Sciatic nerve (tissue), 2 donors: ENCODE measurements at regions not wholly inside any gene's neighbourhood (a gene's known extent, or its start where the extent isn't known, plus 50 kb on each side); places are given as distances from the start of the nearest gene placed in this dataset.
"Not testable (repeated sequence)": the region's sequence is repeated elsewhere in the genome, so short reads cannot be mapped to it uniquely, and the experiment has no call there.

Experiments
- ATAC-seq: fragments of 200-7000 bp; cut with Tn5 transposase; one replicate; pipeline ENCODE4 v1.9.1; 2020; ENCODE audit warnings: mild to moderate bottlenecking, moderate library complexity
- DNase-seq: peaks from one replicate; pipeline ENCODE4 v3.0.0-alpha.2; 2020; ENCODE audit warnings: low spot score
- intact Hi-C: fragments of 100-400 bp; cut with DNase I; formaldehyde crosslinking; loops from one replicate; pipeline ENCODE4 v1.14.2; 2022
- donor health status: DM: no; HTN: no; CAD: no.
- donor health status: DM: no; HTN: no; CAD: no.

- DNase-seq, intact Hi-C loops, ATAC-seq: not testable (repeated sequence)
Measured at GRCh38 chr3:147245638-147246037, 160.7 kb downstream of the ZIC4 start.

DNA sequence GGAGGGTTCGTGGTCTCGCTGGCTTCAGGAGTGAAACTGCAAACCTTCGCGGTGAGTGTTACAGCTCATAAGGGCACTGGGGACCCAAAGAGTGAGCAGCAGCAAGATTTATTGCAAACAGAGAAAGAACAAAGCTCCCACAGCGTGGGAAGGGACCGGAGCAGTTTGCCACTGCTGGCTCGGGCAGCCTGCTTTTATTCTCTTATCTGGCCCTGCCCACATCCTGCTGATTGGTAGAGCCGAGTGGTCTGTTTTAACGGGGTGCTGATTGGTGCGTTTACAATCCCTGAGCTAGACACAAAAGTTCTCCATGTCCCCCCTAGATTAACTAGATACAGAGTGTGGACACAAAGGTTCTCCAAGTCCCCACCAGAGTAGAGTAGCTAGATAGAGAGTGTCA lies 161.3 kb downstream of the ZIC4 start:
- ATAC-seq, DNase-seq, intact Hi-C loops: not testable (repeated sequence)

- ATAC-seq: no peak
Measured at GRCh38 chr3:147244397-147244796, 161.9 kb downstream of the ZIC4 start.

DNA sequence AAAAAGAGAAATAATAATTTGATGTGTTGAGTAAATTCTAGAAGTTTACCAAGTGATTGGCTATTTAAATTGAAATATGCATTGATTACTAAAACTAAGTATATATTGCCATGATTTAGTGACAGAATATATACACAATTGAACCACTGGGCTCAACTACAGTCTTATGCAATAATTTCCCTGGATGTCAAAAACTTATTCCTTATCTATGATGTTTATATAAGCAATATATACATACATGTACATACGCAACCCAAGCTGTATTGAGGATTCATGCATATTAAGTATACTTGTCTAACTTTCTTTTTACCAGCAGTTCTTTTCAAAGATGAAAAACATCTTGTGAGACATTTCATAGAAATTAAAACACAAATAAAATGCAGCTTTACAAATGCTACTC lies 165.8 kb downstream of the ZIC4 start:
- no peak for DNase-seq
- intact Hi-C loops: no loop called here
- no peak for ATAC-seq

More at GRCh38 chr3:147244397-147244796, 161.9 kb downstream of the ZIC4 start:
- DNase-seq: no peak
- intact Hi-C loops: no loop called here

GRCh38 chr3:147237991-147238390 lies 168.4 kb downstream of the ZIC4 start:
- DNase-seq (no peak), ATAC-seq (no peak)
- intact Hi-C loops: no loop called here

DNA sequence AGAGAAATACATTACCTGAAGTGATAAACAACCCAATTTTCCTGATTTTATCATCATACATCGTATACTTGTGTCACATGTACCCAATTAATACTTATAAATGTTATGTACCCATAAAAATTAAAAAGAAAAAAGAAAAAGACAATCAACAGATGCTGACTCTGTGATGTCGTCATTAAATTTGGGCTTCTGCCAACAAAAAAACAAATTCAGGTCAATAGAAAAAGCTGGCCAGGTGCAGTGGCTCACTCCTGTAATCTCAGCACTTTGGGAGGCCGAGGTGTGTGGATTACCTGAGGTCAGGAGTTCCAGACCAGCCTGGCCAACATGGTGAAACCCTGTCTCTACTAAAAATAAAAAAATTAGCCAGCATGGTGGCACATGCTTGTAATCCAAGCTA lies 174.4 kb downstream of the ZIC4 start:
- ATAC-seq, intact Hi-C loops, DNase-seq: not testable (repeated sequence)

DNA sequence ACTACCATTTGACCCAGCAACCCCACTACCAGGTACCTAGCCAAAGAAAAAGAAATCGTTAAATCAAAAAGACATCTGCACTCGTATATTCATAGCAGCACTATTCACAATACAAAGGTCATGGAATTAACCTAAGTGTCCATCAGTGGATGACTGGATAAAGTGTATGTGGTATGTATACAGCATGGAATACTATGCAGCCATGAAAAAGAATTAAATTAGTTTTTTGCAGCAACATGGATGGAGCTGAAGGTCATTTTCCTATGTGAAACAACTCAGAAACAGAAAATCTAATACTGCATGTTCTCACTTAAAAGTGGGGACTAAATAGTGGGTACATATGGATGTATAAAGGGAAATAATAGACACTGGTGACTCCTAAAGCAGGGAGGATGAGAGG lies 175.2 kb downstream of the ZIC4 start:
- DNase-seq (no peak), ATAC-seq (no peak)
- intact Hi-C loops: no loop called here

- intact Hi-C loops: no loop called here
- DNase-seq (no peak), ATAC-seq (no peak)
Measured at GRCh38 chr3:147222291-147222690, 184.1 kb downstream of the ZIC4 start.

DNA sequence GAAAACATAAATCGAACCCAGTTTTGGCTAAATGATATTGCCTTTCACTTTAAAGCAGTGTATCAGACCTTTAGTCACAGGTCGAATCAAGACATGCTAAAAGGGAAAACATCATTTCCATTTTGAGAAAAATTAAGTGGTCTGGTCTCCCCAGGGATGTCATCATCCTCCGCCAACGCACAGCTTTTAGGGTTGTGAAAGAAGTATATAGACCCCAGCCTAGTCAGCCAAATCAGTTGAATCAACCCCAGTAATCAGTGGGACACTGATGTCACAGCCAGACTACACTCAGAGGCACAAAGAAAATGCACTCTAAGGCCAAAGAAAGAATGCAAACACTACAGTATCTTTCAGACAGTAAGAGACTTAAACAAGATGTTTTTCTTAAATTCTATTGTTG lies 187.4 kb downstream of the ZIC4 start:
- no peak for DNase-seq
- ATAC-seq: no peak
- intact Hi-C loops: no loop called here

GRCh38 chr3:147216143-147216673 lies 190.1 kb downstream of the ZIC4 start:
- intact Hi-C loops: no loop called here
- DNase-seq: no peak

GRCh38 chr3:147215660-147216059 lies 190.7 kb downstream of the ZIC4 start:
- intact Hi-C loops: no loop called here
- no peak for ATAC-seq
- DNase-seq: no peak

More at GRCh38 chr3:147216143-147216673, 190.1 kb downstream of the ZIC4 start:
- ATAC-seq: no peak

- intact Hi-C loops: no loop called here
- DNase-seq (no peak), ATAC-seq (no peak)
Measured at GRCh38 chr3:147213633-147214032, 192.7 kb downstream of the ZIC4 start.

GRCh38 chr3:147210676-147211075 lies 195.7 kb downstream of the ZIC4 start:
- DNase-seq (no peak), ATAC-seq (no peak)
- intact Hi-C loops: no loop called here

GRCh38 chr3:147201086-147201485 lies 205.3 kb downstream of the ZIC4 start:
- no peak for DNase-seq
- ATAC-seq: no peak
- intact Hi-C loops: no loop called here

DNA sequence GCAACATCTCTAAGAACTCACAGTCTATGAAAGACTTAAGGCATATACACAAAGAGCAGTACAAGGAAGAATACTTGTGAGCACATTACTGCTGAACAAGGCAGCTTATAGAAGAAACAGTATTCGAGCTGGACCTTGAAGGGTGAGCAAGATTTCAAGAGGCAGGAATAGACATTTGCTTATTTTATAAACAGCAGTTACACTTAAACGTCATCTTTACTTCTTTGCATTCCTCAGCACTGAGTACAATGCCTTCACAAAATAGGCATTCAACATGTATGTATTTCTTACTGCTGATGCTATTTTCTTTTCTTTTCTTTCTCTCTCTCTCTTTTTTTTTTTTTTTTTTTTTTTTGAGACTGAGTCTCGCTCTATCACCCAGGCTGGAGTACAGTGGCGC lies 205.8 kb downstream of the ZIC4 start:
- ATAC-seq (no peak), DNase-seq (no peak)
- intact Hi-C loops: no loop called here

DNA sequence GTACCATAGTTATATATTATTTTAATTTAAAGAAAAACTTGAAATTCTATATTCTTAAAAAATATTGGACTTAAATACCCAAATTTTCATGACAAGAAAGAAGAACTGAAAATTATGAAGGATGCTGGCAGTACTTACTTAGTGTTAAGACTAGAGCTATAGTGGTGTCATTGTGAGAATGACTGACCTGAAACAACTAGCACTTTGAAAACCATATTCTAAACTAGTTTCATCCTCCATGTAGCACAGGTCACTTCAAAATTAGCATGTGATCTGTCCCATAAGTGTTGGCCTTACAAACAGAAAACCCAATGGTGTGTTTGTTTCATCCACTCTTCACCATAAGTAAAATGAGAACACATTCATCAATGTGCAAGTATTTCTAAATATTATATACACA lies 208.6 kb downstream of the ZIC4 start:
- intact Hi-C loops: no loop called here
- ATAC-seq: no peak
- no peak for DNase-seq

GRCh38 chr3:147195887-147196286 lies 210.5 kb downstream of the ZIC4 start:
- ATAC-seq (no peak), DNase-seq (no peak)
- intact Hi-C loops: no loop called here

DNA sequence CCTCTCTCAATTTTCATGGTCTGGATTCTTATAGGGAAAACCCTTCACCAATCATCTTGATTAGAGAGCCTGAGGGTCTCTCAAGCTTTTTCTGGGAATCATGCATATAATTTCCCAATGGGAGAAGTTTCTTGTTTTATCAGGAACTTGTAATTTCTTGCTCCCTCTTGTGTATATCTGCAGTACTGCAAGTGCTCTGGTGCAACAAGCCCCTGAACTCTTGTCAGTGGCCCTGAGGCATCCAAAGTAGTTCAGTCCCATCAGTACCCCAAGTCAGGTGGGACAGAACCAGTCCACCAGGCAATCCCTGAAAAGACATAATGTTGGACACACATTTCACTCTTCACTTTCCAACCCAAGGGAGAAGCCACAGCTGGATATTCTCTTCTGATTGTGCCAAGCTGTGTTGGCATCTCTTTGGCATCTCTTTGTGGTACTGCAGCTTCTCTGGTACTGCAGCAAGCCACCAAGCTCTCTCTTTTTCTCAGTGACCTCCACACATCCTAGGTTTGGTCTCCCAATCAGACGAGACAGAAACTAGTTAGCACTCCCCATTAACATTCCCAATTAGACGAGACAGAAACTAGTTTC lies 214.5 kb downstream of the ZIC4 start:
- DNase-seq: no peak
- ATAC-seq: no peak
- intact Hi-C loops: no loop called here

DNA sequence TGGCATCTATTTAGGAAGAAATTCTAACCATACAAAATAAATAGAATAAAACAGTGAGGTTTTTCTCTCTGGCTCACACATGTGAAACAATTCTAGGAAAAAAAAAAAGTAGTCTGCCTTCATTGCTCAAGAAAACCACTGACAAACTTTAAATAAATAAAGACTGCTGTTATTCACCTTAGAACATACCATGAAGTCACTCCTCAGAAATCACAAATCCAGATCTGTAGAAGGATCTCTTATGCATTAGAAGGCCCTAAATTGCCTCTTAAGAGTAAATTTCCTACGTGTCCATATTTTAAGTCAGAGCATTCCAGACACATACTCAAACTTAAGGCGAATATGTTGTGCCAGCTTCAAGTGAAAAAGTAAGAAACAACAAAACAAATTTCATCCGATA lies 217.3 kb downstream of the ZIC4 start:
- no peak for DNase-seq
- intact Hi-C loops: no loop called here
- ATAC-seq: no peak

DNA sequence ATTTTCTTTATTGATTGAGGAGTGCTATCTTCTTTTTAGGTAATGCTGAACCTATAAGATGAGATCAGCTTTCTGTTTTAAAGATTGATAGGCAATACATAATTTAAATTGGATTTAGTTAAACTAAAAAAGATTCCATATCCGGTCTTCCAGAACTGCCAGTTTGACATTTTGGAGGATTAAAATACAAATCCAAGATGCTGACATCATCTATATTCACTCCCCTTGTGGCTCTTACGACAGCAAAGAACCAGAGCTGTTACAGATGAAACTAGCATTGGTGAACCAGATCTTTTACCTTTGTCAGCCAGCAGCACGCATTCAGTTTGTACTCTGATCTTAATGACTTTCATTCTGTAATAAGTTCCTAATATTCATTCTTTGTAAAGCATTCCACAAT lies 218.7 kb downstream of the ZIC4 start:
- ATAC-seq: no peak
- intact Hi-C loops: no loop called here
- DNase-seq: no peak

GRCh38 chr3:147185781-147186180 lies 220.6 kb downstream of the ZIC4 start:
- ATAC-seq (no peak), DNase-seq (no peak)
- intact Hi-C loops: no loop called here
